Heart left ventricle (tissue), 13 donors: ENCODE measurements at regions not wholly inside any gene's neighbourhood (a gene's known extent, or its start where the extent isn't known, plus 50 kb on each side); places are given as distances from the start of the nearest gene placed in this dataset.

Experiments
- POLR2A ChIP-seq, 2 donors: fragments of 450-650 bp; IDR thresholded peaks; one replicate each; pipeline ENCODE4 v1.6.1; 2017; ENCODE audit warnings: antibody characterized with exemption in 2 of 2, mild to moderate bottlenecking in 2 of 2, moderate library complexity in 2 of 2
- TF ChIP-seq, protein P1 (sequence below), 12 donors: fragments of 200-600 bp; sonication (generic) in 4 of 12; IDR thresholded peaks; one replicate each; pipeline versions ENCODE4 v1.5.0 to v1.8.0; 2018 to 2022; ENCODE audit warnings: antibody characterized with exemption in 12 of 12, mild to moderate bottlenecking in 5 of 12
- donor health status: ischemic (EF 13 %, LVEDD 7.1; RV severe dilation, severe dysfunction).
- donor health status: DM: no; HTN: yes; CAD: no.
- donor health status: DM: no; HTN: no; CAD: no.
- donor health status: ischemic (EF 25% LVEDD 6.9; RV normal size, moderate dysfunction).
- donor health status: ischemic (EF 25% LVEDD 5.7; RV mildly dilated, moderate dysfunction).
- donor health status: ischemic (EF 35%, LVEDD 5.7; RV mildly dilated, moderate dysfunction).
- donor health status: nonischemic (EF 11% LVEDD 7.7; RV severe dilation, severe dysfunction).
- donor health status: DM: yes; HTN: yes; CAD: no.
- donor health status: PGD.
- donor health status: ischemic (EF 29% LVEDD 5.4; RV normal size, mild dysfunction).
- donor health status: nonischemic (EF 23%, LVEDD 6.1; RV moderate dilation, normal function).

GRCh38 chr5:35357973-35358372, 127.7 kb upstream of the PRLR start:
- TF ChIP-seq POLR2A (IDR thresholded peaks at IDR 0.05): no peak
- TF ChIP-seq, protein P1, sequence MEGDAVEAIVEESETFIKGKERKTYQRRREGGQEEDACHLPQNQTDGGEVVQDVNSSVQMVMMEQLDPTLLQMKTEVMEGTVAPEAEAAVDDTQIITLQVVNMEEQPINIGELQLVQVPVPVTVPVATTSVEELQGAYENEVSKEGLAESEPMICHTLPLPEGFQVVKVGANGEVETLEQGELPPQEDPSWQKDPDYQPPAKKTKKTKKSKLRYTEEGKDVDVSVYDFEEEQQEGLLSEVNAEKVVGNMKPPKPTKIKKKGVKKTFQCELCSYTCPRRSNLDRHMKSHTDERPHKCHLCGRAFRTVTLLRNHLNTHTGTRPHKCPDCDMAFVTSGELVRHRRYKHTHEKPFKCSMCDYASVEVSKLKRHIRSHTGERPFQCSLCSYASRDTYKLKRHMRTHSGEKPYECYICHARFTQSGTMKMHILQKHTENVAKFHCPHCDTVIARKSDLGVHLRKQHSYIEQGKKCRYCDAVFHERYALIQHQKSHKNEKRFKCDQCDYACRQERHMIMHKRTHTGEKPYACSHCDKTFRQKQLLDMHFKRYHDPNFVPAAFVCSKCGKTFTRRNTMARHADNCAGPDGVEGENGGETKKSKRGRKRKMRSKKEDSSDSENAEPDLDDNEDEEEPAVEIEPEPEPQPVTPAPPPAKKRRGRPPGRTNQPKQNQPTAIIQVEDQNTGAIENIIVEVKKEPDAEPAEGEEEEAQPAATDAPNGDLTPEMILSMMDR (IDR thresholded peaks at IDR 0.05): no peak
